Panc1 (cell line): ENCODE measurements at regions not wholly inside any gene's neighbourhood (a gene's known extent, or its start where the extent isn't known, plus 50 kb on each side); places are given as distances from the start of the nearest gene placed in this dataset.

Experiments
- CTCF ChIP-seq: fragments of 450-650 bp; IDR thresholded peaks from 2 replicates; pipeline ENCODE4 v1.5.1; 2017; ENCODE audit warnings: mild to moderate bottlenecking
- POLR2AphosphoS5 ChIP-seq: IDR thresholded peaks from 2 replicates; pipeline ENCODE4 v1.6.1; 2012; ENCODE audit warnings: mild to moderate bottlenecking, low read depth, low read length, moderate library complexity
- REST ChIP-seq, 2 experiments: IDR thresholded peaks; 2 replicates each; pipeline ENCODE4 v1.6.1; 2011 to 2012; ENCODE audit warnings: low read depth in 2 of 2, control low read depth in 1 of 2, low read length in 1 of 2, mild to moderate bottlenecking in 1 of 2, moderate library complexity in 1 of 2; ENCODE audit not compliant: insufficient read depth in 1 of 2
- SIN3A ChIP-seq: IDR thresholded peaks from 2 replicates; pipeline ENCODE4 v1.6.1; 2012; ENCODE audit warnings: low read depth, mild to moderate bottlenecking, low read length, moderate library complexity, borderline replicate concordance; ENCODE audit not compliant: insufficient read depth

- TF ChIP-seq CTCF, result no peak
- no peak for TF ChIP-seq REST (IDR thresholded peaks at IDR 0.05; ENCODE audit: insufficient read depth in 1 of 2, low read depth in 2 of 2, low read length in 1 of 2)
- no peak for TF ChIP-seq POLR2AphosphoS5
- TF ChIP-seq SIN3A, result no peak
These were observed 307.9 kb downstream of the METTL4 start for GRCh38 chr18:2263303-2263890.
